ENCODE measurements at regions not wholly inside any gene's neighbourhood (a gene's known extent, or its start where the extent isn't known, plus 50 kb on each side); places are given as distances from the start of the nearest gene placed in this dataset.

- no peaks in the 10 kb centered on the region for H3K27me3 ChIP-seq (ENCODE audit: insufficient read depth, low read length)
- no peaks in the 10 kb centered on the region for H3K36me3 ChIP-seq (ENCODE audit: control insufficient read depth in 1 of 2, insufficient read depth in 2 of 2, low read length in 2 of 2)
- no peak overlapping the region for H4K8ac ChIP-seq (ENCODE audit: low read depth, low read length)
- no peak overlapping the region for H3K4me3 ChIP-seq (ENCODE audit: low read depth, low read length)
- H4K91ac ChIP-seq (ENCODE audit: low read depth, low read length) = no peak overlapping the region
- no peaks in the 10 kb centered on the region for H3K9me3 ChIP-seq (ENCODE audit: insufficient read depth, low read depth, low read length)
- no peak overlapping the region for H3K4me2 ChIP-seq (ENCODE audit: low read length)
- WGBS (ENCODE audit: extremely low coverage, insufficient coverage, insufficient read length) = no CpG with 5 or more reads among the region's 3 CpGs
- no peak overlapping the region for H2AK5ac ChIP-seq (ENCODE audit: low read length)
- no peak overlapping the region for H3K9ac ChIP-seq (ENCODE audit: low read length)
- H3K18ac ChIP-seq (ENCODE audit: low read length) = no peak overlapping the region
- H2BK12ac ChIP-seq (ENCODE audit: low read length) = no peak overlapping the region
- DNase-seq = no peak
- no peaks in the 10 kb centered on the region for H3K79me1 ChIP-seq (ENCODE audit: low read length)
- H4K12ac ChIP-seq (ENCODE audit: low read depth, low read length) = no peak overlapping the region
- H2AFZ ChIP-seq (ENCODE audit: insufficient read depth, low read length, poor library complexity) = no peak overlapping the region
- H3K14ac ChIP-seq (ENCODE audit: low read length) = no peak overlapping the region
- no peak overlapping the region for H3K23ac ChIP-seq (ENCODE audit: low read length)
- H3K27ac ChIP-seq (ENCODE audit: low read depth, low read length) = no peak overlapping the region
- H2BK120ac ChIP-seq (ENCODE audit: insufficient read depth, low read length, poor library complexity) = no peak overlapping the region
- no peaks in the 10 kb centered on the region for H3K79me2 ChIP-seq (ENCODE audit: control insufficient read depth, insufficient read depth, low read length, poor library complexity)
- H3K4me1 ChIP-seq (ENCODE audit: control insufficient read depth in 1 of 2, insufficient read depth in 2 of 2, low read length in 2 of 2) = no peaks in the 10 kb centered on the region
- H3K4ac ChIP-seq (ENCODE audit: low read depth, low read length) = no peak overlapping the region
- H2BK5ac ChIP-seq (ENCODE audit: low read depth, low read length, poor library complexity) = no peak overlapping the region
Measured at GRCh38 chr1:98172578-98172977, 251.7 kb upstream of the DPYD start.

- no peak overlapping the region for H2BK12ac ChIP-seq (ENCODE audit: low read length)
- H4K91ac ChIP-seq (ENCODE audit: low read depth, low read length) = no peak overlapping the region
- no peak overlapping the region for H3K4ac ChIP-seq (ENCODE audit: low read depth, low read length)
- H2BK5ac ChIP-seq (ENCODE audit: low read depth, low read length, poor library complexity) = no peak overlapping the region
- no peak overlapping the region for H3K27ac ChIP-seq (ENCODE audit: low read depth, low read length)
- no peak overlapping the region for H3K4me2 ChIP-seq (ENCODE audit: low read length)
- no peak overlapping the region for H3K14ac ChIP-seq (ENCODE audit: low read length)
- no peaks in the 10 kb centered on the region for H3K4me1 ChIP-seq (ENCODE audit: control insufficient read depth in 1 of 2, insufficient read depth in 2 of 2, low read length in 2 of 2)
- no peaks in the 10 kb centered on the region for H3K79me2 ChIP-seq (ENCODE audit: control insufficient read depth, insufficient read depth, low read length, poor library complexity)
- H3K18ac ChIP-seq (ENCODE audit: low read length) = no peak overlapping the region
- no peak overlapping the region for H2AK5ac ChIP-seq (ENCODE audit: low read length)
- H4K8ac ChIP-seq (ENCODE audit: low read depth, low read length) = no peak overlapping the region
- H3K9me3 ChIP-seq (ENCODE audit: insufficient read depth, low read depth, low read length) = no peaks in the 10 kb centered on the region
- no peak overlapping the region for H4K12ac ChIP-seq (ENCODE audit: low read depth, low read length)
- no peak overlapping the region for H2AFZ ChIP-seq (ENCODE audit: insufficient read depth, low read length, poor library complexity)
- no peaks in the 10 kb centered on the region for H3K79me1 ChIP-seq (ENCODE audit: low read length)
- no peak overlapping the region for H3K4me3 ChIP-seq (ENCODE audit: low read depth, low read length)
- H3K27me3 ChIP-seq (ENCODE audit: insufficient read depth, low read length) = no peaks in the 10 kb centered on the region
- H3K23ac ChIP-seq (ENCODE audit: low read length) = no peak overlapping the region
- no peaks in the 10 kb centered on the region for H3K36me3 ChIP-seq (ENCODE audit: control insufficient read depth in 1 of 2, insufficient read depth in 2 of 2, low read length in 2 of 2)
- WGBS (ENCODE audit: extremely low coverage, insufficient coverage, insufficient read length) = no CpG with 5 or more reads among the region's 2 CpGs
- DNase-seq = no peak
- H3K9ac ChIP-seq (ENCODE audit: low read length) = no peak overlapping the region
- no peak overlapping the region for H2BK120ac ChIP-seq (ENCODE audit: insufficient read depth, low read length, poor library complexity)
Measured at GRCh38 chr1:98172022-98172421, 251.2 kb upstream of the DPYD start.

- Histone ChIP-seq H3K27me3 (ENCODE audit: insufficient read depth, low read length) (no peaks in the 10 kb centered on the region), H3K79me2 (ENCODE audit: control insufficient read depth, insufficient read depth, low read length, poor library complexity) (no peaks in the 10 kb centered on the region), H3K9ac (ENCODE audit: low read length) (no peak overlapping the region), H3K9me3 (ENCODE audit: insufficient read depth, low read depth, low read length) (no peaks in the 10 kb centered on the region), H2BK5ac (ENCODE audit: low read depth, low read length, poor library complexity) (no peak overlapping the region), H3K36me3 (ENCODE audit: control insufficient read depth in 1 of 2, insufficient read depth in 2 of 2, low read length in 2 of 2) (no peaks in the 10 kb centered on the region), H4K91ac (ENCODE audit: low read depth, low read length) (no peak overlapping the region), H3K4me3 (ENCODE audit: low read depth, low read length) (no peak overlapping the region), H3K4me1 (ENCODE audit: control insufficient read depth in 1 of 2, insufficient read depth in 2 of 2, low read length in 2 of 2) (no peaks in the 10 kb centered on the region), H4K8ac (ENCODE audit: low read depth, low read length) (no peak overlapping the region), H4K12ac (ENCODE audit: low read depth, low read length) (no peak overlapping the region), H2AFZ (ENCODE audit: insufficient read depth, low read length, poor library complexity) (no peak overlapping the region), H2BK12ac (ENCODE audit: low read length) (no peak overlapping the region), H3K23ac (ENCODE audit: low read length) (no peak overlapping the region), H2AK5ac (ENCODE audit: low read length) (no peak overlapping the region), H3K27ac (ENCODE audit: low read depth, low read length) (no peak overlapping the region), H3K79me1 (ENCODE audit: low read length) (no peaks in the 10 kb centered on the region), H3K18ac (ENCODE audit: low read length) (no peak overlapping the region), H3K4me2 (ENCODE audit: low read length) (no peak overlapping the region), H2BK120ac (ENCODE audit: insufficient read depth, low read length, poor library complexity) (no peak overlapping the region), H3K14ac (ENCODE audit: low read length) (no peak overlapping the region), H3K4ac (ENCODE audit: low read depth, low read length) (no peak overlapping the region)
- no peak for DNase-seq
- no CpG with 5 or more reads among the region's 4 CpGs for WGBS (ENCODE audit: extremely low coverage, insufficient coverage, insufficient read length)
Measured at GRCh38 chr1:98164509-98164908, 243.7 kb upstream of the DPYD start.

GRCh38 chr1:98157524-98158313, 236.9 kb upstream of the DPYD start:
- H4K8ac ChIP-seq (ENCODE audit: low read depth, low read length) = no peak overlapping the region
- H2AK5ac ChIP-seq (ENCODE audit: low read length) = no peak overlapping the region
- H3K27ac ChIP-seq (ENCODE audit: low read depth, low read length) = no peak overlapping the region
- H3K23ac ChIP-seq (ENCODE audit: low read length) = no peak overlapping the region
- no peak overlapping the region for H2AFZ ChIP-seq (ENCODE audit: insufficient read depth, low read length, poor library complexity)
- H3K14ac ChIP-seq (ENCODE audit: low read length) = no peak overlapping the region
- no peaks in the 10 kb centered on the region for H3K36me3 ChIP-seq (ENCODE audit: control insufficient read depth in 1 of 2, insufficient read depth in 2 of 2, low read length in 2 of 2)
- no peak overlapping the region for H4K91ac ChIP-seq (ENCODE audit: low read depth, low read length)
- H2BK120ac ChIP-seq (ENCODE audit: insufficient read depth, low read length, poor library complexity) = no peak overlapping the region
- WGBS (ENCODE audit: extremely low coverage, insufficient coverage, insufficient read length) = no CpG with 5 or more reads among the region's 2 CpGs
- H3K4me1 ChIP-seq (ENCODE audit: control insufficient read depth in 1 of 2, insufficient read depth in 2 of 2, low read length in 2 of 2) = no peaks in the 10 kb centered on the region
- no peak overlapping the region for H4K12ac ChIP-seq (ENCODE audit: low read depth, low read length)
- H3K79me1 ChIP-seq (ENCODE audit: low read length) = no peaks in the 10 kb centered on the region
- no peak overlapping the region for H3K9ac ChIP-seq (ENCODE audit: low read length)
- H3K4ac ChIP-seq (ENCODE audit: low read depth, low read length) = no peak overlapping the region
- no peaks in the 10 kb centered on the region for H3K9me3 ChIP-seq (ENCODE audit: insufficient read depth, low read depth, low read length)
- no peaks in the 10 kb centered on the region for H3K27me3 ChIP-seq (ENCODE audit: insufficient read depth, low read length)
- H3K4me2 ChIP-seq (ENCODE audit: low read length) = no peak overlapping the region
- no peak overlapping the region for H2BK5ac ChIP-seq (ENCODE audit: low read depth, low read length, poor library complexity)
- no peak overlapping the region for H3K4me3 ChIP-seq (ENCODE audit: low read depth, low read length)
- no peak for DNase-seq
- H3K79me2 ChIP-seq (ENCODE audit: control insufficient read depth, insufficient read depth, low read length, poor library complexity) = no peaks in the 10 kb centered on the region
- no peak overlapping the region for H3K18ac ChIP-seq (ENCODE audit: low read length)
- H2BK12ac ChIP-seq (ENCODE audit: low read length) = no peak overlapping the region

All from trophoblast cell (in vitro differentiated cells and primary cell).